ENCODE measurements at regions not wholly inside any gene's neighbourhood (a gene's known extent, or its start where the extent isn't known, plus 50 kb on each side); places are given as distances from the start of the nearest gene placed in this dataset.

DNA sequence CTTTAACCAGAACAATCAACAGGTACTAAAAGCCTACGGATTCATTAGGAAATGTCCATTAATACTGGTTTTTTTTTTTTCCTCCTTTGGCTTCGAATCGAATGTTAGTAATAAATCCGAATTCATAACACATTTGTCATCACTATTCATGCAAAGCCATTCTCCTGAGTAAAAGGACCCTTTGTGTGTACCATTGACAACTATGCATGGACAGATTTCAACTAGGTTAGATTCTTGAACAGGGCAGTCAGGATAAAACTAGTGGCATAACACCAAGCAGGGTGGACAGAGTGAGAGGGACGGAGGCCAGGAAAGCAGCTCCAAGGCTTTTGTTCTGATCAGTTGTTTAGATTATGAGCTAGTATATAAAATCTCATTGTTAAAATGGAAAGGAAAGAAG, 1722.0 kb upstream of the TENM3 start:
- Histone ChIP-seq H3K4me1 (ENCODE audit: insufficient read depth, low read length) (no peaks in the 10 kb centered on the region), H2AFZ (ENCODE audit: low read length) (no peak overlapping the region), H4K20me1 (ENCODE audit: insufficient read depth, low read length) (no peaks in the 10 kb centered on the region), H3K9ac (ENCODE audit: insufficient read depth, low read depth, low read length) (no peak overlapping the region), H3K27ac (ENCODE audit: extremely low read length, insufficient read depth, low read length) (no peak overlapping the region), H3K9me3 (ENCODE audit: low read length) (no peaks in the 10 kb centered on the region), H3K36me3 (replicated peaks in 1 of 2; ENCODE audit: control insufficient read depth in 1 of 2, insufficient read depth in 2 of 2, low read length in 2 of 2) (no peaks in the 10 kb centered on the region), H3K4me2 (ENCODE audit: low read depth, low read length) (no peak overlapping the region), H3K4me3 (replicated peaks in 1 of 3; ENCODE audit: insufficient read depth in 1 of 3, low read depth in 2 of 3, low read length in 3 of 3) (no peak overlapping the region), H3K27me3 (ENCODE audit: control insufficient read depth in 1 of 2, insufficient read depth in 2 of 2, low read length in 2 of 2) (no peaks in the 10 kb centered on the region), H3K79me2 (ENCODE audit: insufficient read depth, low read length) (no peaks in the 10 kb centered on the region)
- WGBS (ENCODE audit: low lambda C conversion rate) = 5% methylated on average over 5 of the region's 5 CpGs
- FAIRE-seq (no peak), DNase-seq (ENCODE audit: low spot score) (no peak), ATAC-seq (no peak)
- ChIA-PET POLR2A (no interaction called here), CTCF (ENCODE audit: low intra/inter-chr PET ratio, low total read pairs) (no interaction called here)
- in situ Hi-C loops (cut with HindIII; ENCODE audit: extremely low pct_ligation_motif_present, low pct_unique_long_range_greater_than_20kb) = no loop called here
- intact Hi-C loops (cut with micrococcal nuclease; ENCODE audit: unreplicated experiment) = no loop called here
- TF ChIP-seq ZNF549 (CRISPR knock-in tag; IDR thresholded peaks at IDR 0.05) = no peak
- no peak for TF ChIP-seq BHLHE40 (IDR thresholded peaks at IDR 0.05; ENCODE audit: low read length)
- TF ChIP-seq, protein P1, sequence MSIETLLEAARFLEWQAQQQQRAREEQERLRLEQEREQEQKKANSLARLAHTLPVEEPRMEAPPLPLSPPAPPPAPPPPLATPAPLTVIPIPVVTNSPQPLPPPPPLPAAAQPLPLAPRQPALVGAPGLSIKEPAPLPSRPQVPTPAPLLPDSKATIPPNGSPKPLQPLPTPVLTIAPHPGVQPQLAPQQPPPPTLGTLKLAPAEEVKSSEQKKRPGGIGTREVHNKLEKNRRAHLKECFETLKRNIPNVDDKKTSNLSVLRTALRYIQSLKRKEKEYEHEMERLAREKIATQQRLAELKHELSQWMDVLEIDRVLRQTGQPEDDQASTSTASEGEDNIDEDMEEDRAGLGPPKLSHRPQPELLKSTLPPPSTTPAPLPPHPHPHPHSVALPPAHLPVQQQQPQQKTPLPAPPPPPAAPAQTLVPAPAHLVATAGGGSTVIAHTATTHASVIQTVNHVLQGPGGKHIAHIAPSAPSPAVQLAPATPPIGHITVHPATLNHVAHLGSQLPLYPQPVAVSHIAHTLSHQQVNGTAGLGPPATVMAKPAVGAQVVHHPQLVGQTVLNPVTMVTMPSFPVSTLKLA (IDR thresholded peaks at IDR 0.05) = no peak
- no peak for TF ChIP-seq ZNF441 (CRISPR knock-in tag; IDR thresholded peaks at IDR 0.05; ENCODE audit: borderline replicate concordance)
- TF ChIP-seq, protein P2, sequence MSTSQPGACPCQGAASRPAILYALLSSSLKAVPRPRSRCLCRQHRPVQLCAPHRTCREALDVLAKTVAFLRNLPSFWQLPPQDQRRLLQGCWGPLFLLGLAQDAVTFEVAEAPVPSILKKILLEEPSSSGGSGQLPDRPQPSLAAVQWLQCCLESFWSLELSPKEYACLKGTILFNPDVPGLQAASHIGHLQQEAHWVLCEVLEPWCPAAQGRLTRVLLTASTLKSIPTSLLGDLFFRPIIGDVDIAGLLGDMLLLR (CRISPR knock-in tag; IDR thresholded peaks at IDR 0.05) = no peak
- TF ChIP-seq MLLT10 (CRISPR knock-in tag; IDR thresholded peaks at IDR 0.05) = no peak
- no peak for TF ChIP-seq THAP11 (CRISPR knock-in tag; IDR thresholded peaks at IDR 0.05)
- TF ChIP-seq, protein P3, sequence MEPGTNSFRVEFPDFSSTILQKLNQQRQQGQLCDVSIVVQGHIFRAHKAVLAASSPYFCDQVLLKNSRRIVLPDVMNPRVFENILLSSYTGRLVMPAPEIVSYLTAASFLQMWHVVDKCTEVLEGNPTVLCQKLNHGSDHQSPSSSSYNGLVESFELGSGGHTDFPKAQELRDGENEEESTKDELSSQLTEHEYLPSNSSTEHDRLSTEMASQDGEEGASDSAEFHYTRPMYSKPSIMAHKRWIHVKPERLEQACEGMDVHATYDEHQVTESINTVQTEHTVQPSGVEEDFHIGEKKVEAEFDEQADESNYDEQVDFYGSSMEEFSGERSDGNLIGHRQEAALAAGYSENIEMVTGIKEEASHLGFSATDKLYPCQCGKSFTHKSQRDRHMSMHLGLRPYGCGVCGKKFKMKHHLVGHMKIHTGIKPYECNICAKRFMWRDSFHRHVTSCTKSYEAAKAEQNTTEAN (CRISPR knock-in tag; conservative IDR thresholded peaks at IDR 0.05) = no peak
- TF ChIP-seq MTF1 (CRISPR knock-in tag; IDR thresholded peaks at IDR 0.05) = no peak
- TF ChIP-seq, protein P4, sequence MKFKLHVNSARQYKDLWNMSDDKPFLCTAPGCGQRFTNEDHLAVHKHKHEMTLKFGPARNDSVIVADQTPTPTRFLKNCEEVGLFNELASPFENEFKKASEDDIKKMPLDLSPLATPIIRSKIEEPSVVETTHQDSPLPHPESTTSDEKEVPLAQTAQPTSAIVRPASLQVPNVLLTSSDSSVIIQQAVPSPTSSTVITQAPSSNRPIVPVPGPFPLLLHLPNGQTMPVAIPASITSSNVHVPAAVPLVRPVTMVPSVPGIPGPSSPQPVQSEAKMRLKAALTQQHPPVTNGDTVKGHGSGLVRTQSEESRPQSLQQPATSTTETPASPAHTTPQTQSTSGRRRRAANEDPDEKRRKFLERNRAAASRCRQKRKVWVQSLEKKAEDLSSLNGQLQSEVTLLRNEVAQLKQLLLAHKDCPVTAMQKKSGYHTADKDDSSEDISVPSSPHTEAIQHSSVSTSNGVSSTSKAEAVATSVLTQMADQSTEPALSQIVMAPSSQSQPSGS (CRISPR knock-in tag; IDR thresholded peaks at IDR 0.05) = no peak
- no TSS peak for BruUV-seq (replicated peaks)

All from HepG2 (cell line).